Neural progenitor cell (in vitro differentiated cells): ENCODE measurements at regions not wholly inside any gene's neighbourhood (a gene's known extent, or its start where the extent isn't known, plus 50 kb on each side); places are given as distances from the start of the nearest gene placed in this dataset.

ENCODE experiments used
- CTCF ChIP-seq: fragments of 200-600 bp; sonication (generic); IDR thresholded peaks from 2 replicates; pipeline ENCODE4 v1.5.1; 2017; ENCODE audit warnings: antibody characterized with exemption, mild to moderate bottlenecking
- EZH2 ChIP-seq: fragments of 200-600 bp; sonication (generic); IDR thresholded peaks from 2 replicates; pipeline ENCODE4 v1.6.1; 2017; ENCODE audit warnings: antibody characterized with exemption, mild to moderate bottlenecking, moderate library complexity
- EZH2phosphoT487 ChIP-seq: fragments of 200-600 bp; sonication (generic); IDR thresholded peaks from 2 replicates; pipeline ENCODE4 v1.6.1; 2017; ENCODE audit warnings: antibody characterized with exemption

GRCh38 chr15:69754313-69754712 lies 301.7 kb downstream of the RPLP1 start:
- TF ChIP-seq CTCF (no peak), EZH2phosphoT487 (no peak), EZH2 (no peak)
